GM21825 (cell line): ENCODE measurements at regions not wholly inside any gene's neighbourhood (a gene's known extent, or its start where the extent isn't known, plus 50 kb on each side); places are given as distances from the start of the nearest gene placed in this dataset.
"Not testable (repeated sequence)": the region's sequence is repeated elsewhere in the genome, so short reads cannot be mapped to it uniquely, and the experiment has no call there.

Source experiments
- ATAC-seq: cut with Tn5 transposase; IDR thresholded peaks from one replicate; pipeline ENCODE4 v1.9.1; 2021; ENCODE audit warnings: mild to moderate bottlenecking, moderate library complexity; ENCODE audit not compliant: unreplicated experiment

GRCh38 chr6:68575765-68576439 is 59.2 kb upstream of the ADGRB3 start:
- no peak for ATAC-seq

DNA sequence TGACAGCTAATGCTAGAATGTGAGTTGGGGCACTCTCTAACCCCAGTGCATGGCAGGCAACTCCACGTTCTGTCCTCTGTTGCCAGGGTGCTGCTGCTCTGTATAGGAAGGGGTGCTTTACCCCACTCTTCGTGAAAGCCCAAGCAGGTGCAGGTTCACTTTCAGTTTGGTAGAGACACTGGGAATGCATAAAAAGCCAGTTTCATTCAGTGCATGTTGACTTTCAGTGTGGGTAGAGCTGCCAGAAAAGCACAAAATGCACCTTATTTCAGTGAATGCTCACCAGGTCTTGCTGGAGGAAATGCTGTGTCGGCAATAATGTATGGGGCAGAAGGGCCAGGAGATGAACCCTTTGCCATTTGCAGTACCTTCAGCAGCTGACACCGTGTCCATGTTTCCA is 62.1 kb upstream of the ADGRB3 start:
- ATAC-seq: no peak

DNA sequence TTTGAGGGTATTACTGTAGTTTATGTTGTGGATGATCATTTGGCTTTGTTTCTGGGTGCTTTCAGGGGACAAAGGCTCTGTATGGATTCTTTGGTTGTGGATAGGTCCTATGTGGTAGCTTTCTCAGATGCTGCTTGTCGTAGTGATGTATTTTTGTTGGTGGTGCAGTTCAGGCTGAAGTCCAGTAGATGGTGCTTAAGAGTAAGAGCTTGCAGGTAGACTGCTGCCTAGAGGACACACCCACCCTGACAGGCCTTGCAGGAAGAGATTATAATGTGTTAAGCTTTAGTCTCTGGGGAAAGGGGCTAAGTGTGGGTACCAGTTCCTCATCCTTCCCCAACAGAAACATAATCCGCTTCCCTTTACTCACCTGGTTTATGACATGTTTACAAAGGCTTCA is 62.6 kb upstream of the ADGRB3 start:
- peak; percentile 79 for ATAC-seq

- ATAC-seq: no peak
These were observed 75.4 kb upstream of the ADGRB3 start for GRCh38 chr6:68559716-68560115.

DNA sequence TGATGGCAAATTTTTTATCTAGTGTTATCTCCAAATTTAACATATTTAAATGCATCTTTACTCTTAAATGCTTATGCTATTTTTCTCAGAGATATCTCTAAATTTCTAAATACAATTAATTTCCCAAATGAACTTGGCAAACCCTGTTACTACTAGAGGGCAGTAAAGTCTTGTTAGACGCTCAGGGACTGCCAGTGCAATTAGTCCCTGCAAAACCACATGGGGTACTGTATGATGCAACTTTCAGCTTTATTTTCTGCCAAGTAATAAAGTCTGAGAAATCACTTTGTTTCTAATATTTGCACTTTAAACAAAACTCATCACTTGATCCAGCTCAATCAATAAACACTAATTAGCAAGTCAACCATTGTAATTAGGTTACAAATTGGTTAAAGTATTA is 76.0 kb upstream of the ADGRB3 start:
- no peak for ATAC-seq

DNA sequence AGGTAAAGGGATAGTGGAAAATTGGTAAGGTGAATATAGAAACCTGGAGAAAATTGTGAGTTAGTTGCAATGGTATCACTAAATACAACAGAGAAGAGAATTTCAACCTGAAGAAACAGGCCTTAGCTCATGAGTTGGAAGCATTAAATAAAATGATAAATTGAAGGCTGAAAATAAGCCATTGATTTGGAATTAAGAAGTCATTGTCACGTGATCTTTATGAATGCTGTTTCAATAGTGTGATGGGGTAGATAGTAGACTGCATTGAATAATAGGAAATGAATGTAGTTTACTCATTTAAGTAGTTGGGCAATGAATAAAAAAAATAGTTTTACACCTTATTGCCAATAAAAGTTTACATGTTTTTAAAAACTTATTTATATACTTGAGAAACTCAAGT is 88.5 kb upstream of the ADGRB3 start:
- ATAC-seq: no peak

GRCh38 chr6:68544450-68544849 is 90.6 kb upstream of the ADGRB3 start:
- no peak for ATAC-seq

DNA sequence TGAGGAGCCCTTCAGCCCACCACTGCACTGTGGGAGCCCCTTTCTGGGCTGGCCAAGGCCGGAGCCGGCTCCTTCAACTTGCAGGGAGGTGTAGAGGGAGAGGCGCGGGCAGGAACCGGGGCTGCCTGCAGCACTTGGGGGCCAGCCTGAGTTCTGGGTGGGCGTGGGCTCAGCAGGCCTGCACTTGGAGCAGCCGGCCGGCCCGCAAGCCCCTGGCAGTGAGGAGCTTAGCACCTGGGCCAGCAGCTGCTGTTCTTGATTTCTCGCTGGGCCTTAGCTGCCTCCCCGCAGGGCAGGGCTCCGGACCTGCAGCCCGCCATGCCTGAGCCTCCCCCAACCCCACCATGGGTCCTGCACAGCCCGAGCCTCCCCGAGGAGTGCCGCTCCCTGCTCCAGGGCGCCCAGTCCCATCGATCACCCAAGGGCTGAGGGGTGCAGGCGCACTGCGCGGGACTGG is 101.7 kb upstream of the ADGRB3 start:
- no peak for ATAC-seq

DNA sequence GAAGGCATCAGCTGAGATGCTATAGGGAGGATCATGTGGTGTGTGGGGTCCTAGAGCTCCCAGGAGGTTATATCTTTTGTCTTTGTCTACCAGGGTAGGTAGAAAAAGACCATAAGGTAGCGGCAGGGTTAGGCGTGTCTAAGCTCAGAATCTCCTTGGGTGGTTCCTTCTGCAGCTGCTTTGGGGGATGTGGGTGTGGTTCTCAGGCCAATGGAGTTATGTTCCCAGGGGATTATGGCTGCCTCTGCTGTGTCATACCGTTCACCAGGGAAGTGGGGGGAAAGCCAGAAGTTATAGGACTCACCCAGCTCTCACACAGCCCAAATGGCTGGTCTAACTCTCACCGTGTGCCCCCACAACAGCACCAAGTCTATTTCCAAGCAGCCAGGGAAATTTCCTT is 107.4 kb upstream of the ADGRB3 start:
- ATAC-seq: no peak

DNA sequence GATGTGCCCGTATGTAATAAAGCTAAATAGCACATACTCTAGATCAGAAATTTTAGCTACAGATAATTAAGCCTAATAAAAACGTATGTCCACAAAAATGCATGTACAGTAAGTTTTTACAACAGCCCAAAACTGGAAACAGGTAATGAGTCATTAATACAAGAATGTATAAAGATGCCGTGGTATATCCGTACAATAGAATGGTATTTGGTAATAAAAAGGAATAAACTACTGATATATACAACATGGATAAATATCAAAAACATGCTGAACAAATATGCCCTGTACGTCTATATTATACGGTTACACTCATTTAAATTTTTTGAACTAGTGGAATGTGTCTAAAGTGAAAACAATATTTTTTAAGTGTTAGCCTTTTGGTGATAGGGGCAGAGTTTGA is 128.2 kb upstream of the ADGRB3 start:
- no peak for ATAC-seq

DNA sequence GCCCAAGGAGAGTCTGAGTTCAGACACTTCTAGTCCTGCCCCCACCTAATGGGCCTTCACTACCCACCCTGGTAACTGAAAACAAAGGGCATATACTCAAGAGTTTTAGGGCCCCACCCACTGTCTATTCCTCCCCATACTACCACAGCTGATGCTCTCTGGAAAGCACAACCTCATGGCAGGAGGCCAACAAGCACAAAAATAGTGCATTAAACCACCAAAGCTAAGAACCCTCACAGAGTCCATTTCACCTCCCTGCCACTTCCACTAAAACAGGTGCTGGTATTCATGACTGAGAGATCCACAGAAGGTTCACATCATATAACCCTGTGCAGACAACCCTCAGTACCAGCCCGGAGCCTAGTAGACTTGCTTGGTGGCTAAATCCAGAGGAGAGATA is 132.1 kb upstream of the ADGRB3 start:
- no peak for ATAC-seq

DNA sequence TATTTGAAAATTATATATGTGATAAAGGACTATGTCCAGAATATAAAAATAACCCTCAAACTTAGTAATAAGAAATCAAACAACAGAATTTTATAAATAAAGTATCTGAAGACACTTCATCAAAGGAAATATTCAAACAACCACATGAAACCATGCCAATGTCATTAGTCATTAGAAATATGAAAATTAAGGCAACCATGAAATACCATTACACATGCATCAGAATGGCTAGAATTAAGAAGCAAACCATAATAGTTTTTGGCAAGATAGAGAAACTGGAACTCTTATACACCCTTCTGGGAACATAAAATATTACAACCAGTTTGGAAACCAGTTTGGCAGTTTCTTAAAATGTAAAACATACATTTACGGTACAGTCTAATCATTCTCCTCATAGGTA is 137.2 kb upstream of the ADGRB3 start:
- no peak for ATAC-seq

GRCh38 chr6:68494880-68495279 is 140.2 kb upstream of the ADGRB3 start:
- ATAC-seq: not testable (repeated sequence)

- ATAC-seq: no peak
These were observed 158.5 kb upstream of the ADGRB3 start for GRCh38 chr6:68476611-68477010.

- ATAC-seq: no peak
These were observed 161.5 kb upstream of the ADGRB3 start for GRCh38 chr6:68473433-68474210.

DNA sequence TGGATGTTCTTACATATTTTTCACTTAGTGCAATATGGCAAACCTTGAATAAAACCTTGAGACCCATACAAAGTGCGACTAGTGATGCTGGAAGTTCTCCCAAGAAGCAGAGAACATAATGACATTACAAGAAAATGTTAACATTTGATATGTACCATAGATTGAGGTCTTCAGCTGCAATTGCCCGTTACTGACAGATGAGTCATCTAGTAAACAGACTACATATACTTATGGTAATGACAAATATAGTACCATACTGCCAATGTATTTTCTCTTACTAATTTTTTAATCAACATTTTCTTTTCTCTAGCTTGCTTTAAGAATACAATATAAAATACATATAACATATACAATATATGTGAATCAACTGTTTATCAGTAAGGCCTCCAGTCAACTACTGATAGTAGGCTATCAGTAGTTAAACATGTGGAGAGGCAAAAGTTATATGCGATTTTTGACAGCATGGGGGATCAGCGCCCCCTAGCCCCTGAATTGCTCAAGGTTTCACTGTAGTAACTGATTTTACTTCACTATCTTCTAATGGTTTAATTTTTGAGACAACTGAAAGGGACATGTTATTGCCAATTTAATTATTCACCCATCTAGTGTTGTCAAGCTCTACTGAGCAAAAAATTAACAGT is 166.7 kb upstream of the ADGRB3 start:
- ATAC-seq: no peak

DNA sequence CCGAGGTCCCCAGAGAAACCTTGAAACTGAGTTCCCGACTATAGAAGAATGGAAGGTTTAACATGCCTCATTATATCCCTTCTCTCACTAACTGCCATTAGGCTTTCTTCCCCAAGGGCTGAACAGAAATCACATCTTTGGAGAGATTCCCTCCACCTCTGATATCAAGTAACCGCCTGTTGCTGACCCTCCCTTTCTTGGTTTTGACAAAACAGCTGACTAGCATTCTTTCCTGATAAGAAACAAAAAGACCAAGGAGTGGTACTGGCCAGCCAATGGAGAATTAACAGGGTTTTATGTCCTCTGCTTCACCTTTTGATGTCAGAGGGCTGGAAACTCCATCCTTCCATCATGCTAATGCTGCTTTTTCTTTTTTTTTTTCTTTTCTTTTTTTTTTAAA is 176.6 kb upstream of the ADGRB3 start:
- ATAC-seq: no peak

- no peak for ATAC-seq
These were observed 188.0 kb upstream of the ADGRB3 start for GRCh38 chr6:68447112-68447511.

- no peak for ATAC-seq
These were observed 189.2 kb upstream of the ADGRB3 start for GRCh38 chr6:68445926-68446325.

DNA sequence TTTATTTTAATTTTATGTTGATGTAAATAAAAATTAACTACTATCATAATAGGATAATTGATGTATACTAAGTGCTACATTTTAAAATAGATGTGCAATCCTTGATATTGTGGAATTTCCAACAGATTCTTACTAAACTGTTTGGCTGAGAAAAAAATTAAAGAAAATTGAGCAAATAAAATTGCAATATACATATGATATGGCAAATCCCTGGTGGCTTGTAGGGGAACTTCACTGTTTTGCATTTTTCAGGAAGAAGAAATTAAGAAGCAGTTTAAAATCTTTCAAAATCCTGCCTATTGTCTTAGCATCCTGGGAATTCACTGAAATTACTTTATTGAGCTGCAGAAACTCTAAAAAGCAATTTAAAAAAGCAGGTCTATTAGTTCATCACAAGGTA is 191.4 kb upstream of the ADGRB3 start:
- ATAC-seq: no peak

- no peak for ATAC-seq
These were observed 207.5 kb upstream of the ADGRB3 start for GRCh38 chr6:68427630-68428029.

GRCh38 chr6:68410021-68410420 is 225.1 kb upstream of the ADGRB3 start:
- no peak for ATAC-seq
